SK-N-SH (cell line): ENCODE measurements at regions not wholly inside any gene's neighbourhood (a gene's known extent, or its start where the extent isn't known, plus 50 kb on each side); places are given as distances from the start of the nearest gene placed in this dataset.

Experiments
- CTCF ChIA-PET: fragments of 300-600, 350-600 bp; formaldehyde crosslinking; extraction: SDS; loops from one replicate; lab custom pipeline; 2021; lab: Yijun Ruan, JAX
- POLR2A ChIA-PET: fragments of 350-600 bp; sonication (Branson Sonifier 250); formaldehyde crosslinking; extraction: SDS; loops from one replicate; lab custom pipeline; 2020; ENCODE audit warnings: antibody characterized with exemption, inconsistent platforms; lab: Yijun Ruan, JAX
- DNase-seq: peaks from one replicate; pipeline ENCODE4 v3.0.0; 2012
- H2AFZ ChIP-seq: fragments of 200-600 bp; sonication (generic); 2 replicates; pipeline ENCODE4 v1.8.1; 2016; ENCODE audit warnings: antibody characterized with exemption, mild to moderate bottlenecking, low read depth
- H3F3A ChIP-seq: fragments of 200-600 bp; sonication (generic); replicated peaks from 2 replicates; pipeline ENCODE3; 2016; ENCODE audit warnings: antibody characterized with exemption, mild to moderate bottlenecking; ENCODE audit not compliant: insufficient read depth
- H3K27ac ChIP-seq, 2 experiments: fragments of 200-500 bp in 1 of 2; fragments of 200-600 bp in 1 of 2; sonication (Bioruptor generic) in 1 of 2; sonication (generic), shearing (Covaris generic) in 1 of 2; 2 replicates each; pipeline versions ENCODE4 v1.5.1 to v1.6.1; 2014 to 2016; ENCODE audit warnings: low read depth in 2 of 2, inconsistent platforms in 1 of 2, low read length in 1 of 2, mild to moderate bottlenecking in 1 of 2, mixed read lengths in 1 of 2
- H3K27me3 ChIP-seq: fragments of 200-600 bp; sonication (generic), shearing (Covaris generic); 2 replicates; pipeline ENCODE4 v1.6.1; 2016; ENCODE audit warnings: mixed run types; ENCODE audit not compliant: insufficient read depth
- H3K36me3 ChIP-seq, 2 experiments: fragments of 200-500 bp in 1 of 2; fragments of 200-600 bp in 1 of 2; sonication (Bioruptor generic) in 1 of 2; sonication (generic) in 1 of 2; replicated peaks in 1 of 2; 2 replicates each; pipeline versions ENCODE3 to v1.5.1; 2014 to 2016; ENCODE audit warnings: low read length in 1 of 2, mild to moderate bottlenecking in 1 of 2; ENCODE audit not compliant: insufficient read depth in 2 of 2, control insufficient read depth in 1 of 2
- H3K4me1 ChIP-seq, 2 experiments: fragments of 200-500 bp in 1 of 2; fragments of 200-600 bp in 1 of 2; sonication (Bioruptor generic) in 1 of 2; sonication (generic), shearing (Covaris generic) in 1 of 2; 2 replicates each; pipeline versions ENCODE4 v1.5.1 to v1.6.1; 2014 to 2016; ENCODE audit warnings: low read depth in 1 of 2, low read length in 1 of 2, mixed run types in 1 of 2; ENCODE audit not compliant: insufficient read depth in 2 of 2, control insufficient read depth in 1 of 2
- H3K4me2 ChIP-seq: fragments of 200-600 bp; sonication (generic), shearing (Covaris generic); 2 replicates; pipeline ENCODE4 v1.6.1; 2017; ENCODE audit warnings: mixed run types
- H3K4me3 ChIP-seq, 2 experiments: fragments of 200-500 bp in 1 of 2; fragments of 200-600 bp in 1 of 2; sonication (Bioruptor generic) in 1 of 2; sonication (generic), shearing (Covaris generic) in 1 of 2; 2 replicates each; pipeline versions ENCODE4 v1.5.1 to v1.8.1; 2014 to 2016; ENCODE audit warnings: low read depth in 2 of 2, inconsistent platforms in 1 of 2, low read length in 1 of 2, mild to moderate bottlenecking in 1 of 2, mixed read lengths in 1 of 2, moderate library complexity in 1 of 2
- H3K79me2 ChIP-seq: fragments of 200-600 bp; sonication (generic); 2 replicates; pipeline ENCODE4 v1.8.1; 2017; ENCODE audit warnings: mild to moderate bottlenecking; ENCODE audit not compliant: insufficient read depth
- H3K9ac ChIP-seq: fragments of 200-600 bp; sonication (generic); 2 replicates; pipeline ENCODE4 v1.6.1; 2017; ENCODE audit warnings: mixed run types
- H3K9me2 ChIP-seq: fragments of 200-600 bp; sonication (generic); 2 replicates; pipeline ENCODE4 v1.6.1; 2017; ENCODE audit warnings: mixed run types
- H3K9me3 ChIP-seq: fragments of 200-600 bp; sonication (generic); 2 replicates; pipeline ENCODE4 v1.6.1; 2017; ENCODE audit warnings: mixed run types, mild to moderate bottlenecking, moderate library complexity
- H4K20me1 ChIP-seq: fragments of 200-600 bp; sonication (generic); 2 replicates; pipeline ENCODE4 v1.6.1; 2017; ENCODE audit warnings: mild to moderate bottlenecking, mixed run types; ENCODE audit not compliant: insufficient read depth
- CHD2 ChIP-seq: fragments of 150-350 bp; IDR thresholded peaks from 2 replicates; pipeline ENCODE4 v1.6.1; 2018; ENCODE audit warnings: low read length; ENCODE audit not compliant: partially characterized antibody
- ELF1 ChIP-seq: IDR thresholded peaks from 2 replicates; pipeline ENCODE4 v1.4.0; 2012
- EP300 ChIP-seq, 2 experiments: IDR thresholded peaks; 2 replicates each; pipeline versions ENCODE4 v1.4.0 to v1.6.1; 2012; ENCODE audit warnings: borderline replicate concordance in 1 of 2, low read depth in 1 of 2, low read length in 1 of 2
- EZH2phosphoT487 ChIP-seq: fragments of 200-600 bp; sonication (generic); IDR thresholded peaks from 2 replicates; pipeline ENCODE4 v1.6.1; 2017; ENCODE audit warnings: low read depth, mixed run types, mild to moderate bottlenecking, antibody characterized with exemption, moderate library complexity, borderline replicate concordance
- FOSL2 ChIP-seq: IDR thresholded peaks from 2 replicates; pipeline ENCODE4 v1.4.0; 2012; ENCODE audit warnings: low read depth, mild to moderate bottlenecking, moderate library complexity, borderline replicate concordance
- GABPA ChIP-seq: IDR thresholded peaks from 2 replicates; pipeline ENCODE4 v1.4.0; 2012; ENCODE audit warnings: low read depth, mild to moderate bottlenecking
- JUND ChIP-seq: IDR thresholded peaks from 2 replicates; pipeline ENCODE4 v1.4.0; 2012
- MEF2A ChIP-seq: IDR thresholded peaks from 2 replicates; pipeline ENCODE4 v1.4.0; 2012; ENCODE audit warnings: low read depth, borderline replicate concordance
- NFIC ChIP-seq: IDR thresholded peaks from 2 replicates; pipeline ENCODE4 v1.4.0; 2012; ENCODE audit warnings: borderline replicate concordance
- NRF1 ChIP-seq: IDR thresholded peaks from 2 replicates; pipeline ENCODE4 v1.6.1; 2012; ENCODE audit warnings: low read depth, mild to moderate bottlenecking, low read length
- POLR2AphosphoS5 ChIP-seq: IDR thresholded peaks from 2 replicates; pipeline ENCODE4 v1.6.1; 2012; ENCODE audit warnings: low read depth, low read length
- RCOR1 ChIP-seq: fragments of 150-350 bp; IDR thresholded peaks from 2 replicates; pipeline ENCODE4 v1.6.1; 2017; ENCODE audit warnings: antibody characterized with exemption, low read length
- REST ChIP-seq: IDR thresholded peaks from 2 replicates; pipeline ENCODE4 v1.6.1; 2012; ENCODE audit warnings: mild to moderate bottlenecking, low read depth, low read length, moderate library complexity
- RFX5 ChIP-seq: IDR thresholded peaks from 2 replicates; pipeline ENCODE4 v1.6.1; 2012; ENCODE audit warnings: mild to moderate bottlenecking, improper control_type of control experiment, low read length
- RXRA ChIP-seq: IDR thresholded peaks from 2 replicates; pipeline ENCODE4 v1.4.0; 2012; ENCODE audit warnings: low read depth, mild to moderate bottlenecking, borderline replicate concordance
- TCF12 ChIP-seq: IDR thresholded peaks from 2 replicates; pipeline ENCODE4 v1.4.0; 2012
- USF2 ChIP-seq: fragments of 150-350 bp; IDR thresholded peaks from 2 replicates; pipeline ENCODE4 v1.6.1; 2017; ENCODE audit warnings: antibody characterized with exemption, low read length, low read depth, borderline replicate concordance
- YY1 ChIP-seq: IDR thresholded peaks from 2 replicates; pipeline ENCODE4 v1.4.0; 2012; ENCODE audit warnings: low read depth, mild to moderate bottlenecking
- ZBTB33 ChIP-seq: IDR thresholded peaks from 2 replicates; pipeline ENCODE4 v1.4.0; 2012; ENCODE audit warnings: low read depth, borderline replicate concordance
- WGBS: methylation state at CpG from one replicate; pipeline ENCODE4 v1.1.6; 2017; ENCODE audit warnings: low lambda C conversion rate; 5-methylcytosine and 5-hydroxymethylcytosine counted together
- TF ChIP-seq, protein P1 (sequence below): fragments of 150-350 bp; IDR thresholded peaks from 2 replicates; pipeline ENCODE4 v1.6.1; 2016; ENCODE audit warnings: mild to moderate bottlenecking, low read depth, low read length

- no peak for TF ChIP-seq EP300 (IDR thresholded peaks at IDR 0.05; ENCODE audit: borderline replicate concordance in 1 of 2, low read depth in 1 of 2, low read length in 1 of 2)
Observed at GRCh38 chr3:157581371-157581770, 78.2 kb upstream of the VEPH1 start (continued).

- H2AFZ ChIP-seq: no peak overlapping the region
- H4K20me1 ChIP-seq: no peaks in the 10 kb centered on the region
- no peak for DNase-seq
- no peak overlapping the region for H3K27ac ChIP-seq
- no peaks in the 10 kb centered on the region for H3K9me3 ChIP-seq
- WGBS: 85% methylated on average over 3 of the region's 3 CpGs
- H3K4me2 ChIP-seq: no peak overlapping the region
- no peaks in the 10 kb centered on the region for H3F3A ChIP-seq
- no peak overlapping the region for H3K4me3 ChIP-seq
- no peaks in the 10 kb centered on the region; a peak in 1 of 4 replicates for H3K4me1 ChIP-seq
- no peaks in the 10 kb centered on the region for H3K79me2 ChIP-seq
- TF ChIP-seq FOSL2: no peak
- no peak for TF ChIP-seq GABPA
- TF ChIP-seq RFX5: no peak
- no peak for TF ChIP-seq POLR2AphosphoS5
- no peak for TF ChIP-seq RCOR1
- TF ChIP-seq, all 33 proteins: peak for 0
- no peak overlapping the region for H3K9ac ChIP-seq
- H3K9me2 ChIP-seq: no peaks in the 10 kb centered on the region
- H3K36me3 ChIP-seq: peaks cover 0 to 4% of the 10 kb centered on the region in 2 experiments
- H3K27me3 ChIP-seq: no peaks in the 10 kb centered on the region
- CTCF ChIA-PET: interaction anchor here (0.9 to 2.6 kb wide), 2 partner anchors 33 to 46 kb away, joined by 3 to 7 read pairs; no protein-coding TSS in a partner anchor
- POLR2A ChIA-PET: no interaction called here
Observed at GRCh38 chr3:157578181-157578580, 75.0 kb upstream of the VEPH1 start.

DNA sequence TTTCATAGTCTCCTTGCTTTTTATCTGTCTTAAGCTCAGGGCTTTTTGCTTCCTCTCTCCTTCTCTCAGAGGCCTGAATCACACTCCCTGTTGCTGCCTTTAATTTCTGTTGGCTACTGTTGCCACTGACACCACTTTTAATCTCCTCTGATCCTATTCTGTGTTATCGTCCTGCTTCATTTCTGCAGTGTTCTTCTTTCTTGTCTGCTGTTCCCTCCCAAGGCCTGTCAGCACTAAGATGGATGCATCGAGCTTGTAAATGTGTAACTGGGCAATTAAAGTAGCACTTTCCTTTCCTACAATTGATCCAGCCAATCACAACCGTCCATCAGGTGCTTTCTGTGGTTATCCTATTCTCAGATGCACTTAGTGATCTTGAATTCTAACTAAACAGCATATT is 71.3 kb upstream of the VEPH1 start:
- no peak overlapping the region for H3K4me3 ChIP-seq
- H3K4me2 ChIP-seq: no peak overlapping the region
- H3K9me2 ChIP-seq: no peaks in the 10 kb centered on the region
- no peaks in the 10 kb centered on the region for H3K9me3 ChIP-seq
- H4K20me1 ChIP-seq: no peaks in the 10 kb centered on the region
- ChIA-PET CTCF (interaction anchor here (0.9 to 3.4 kb wide), 8 partner anchors 8 to 1070 kb away, joined by 3 to 113 read pairs (median 6); partner anchors contain the start of gene GFM1), POLR2A (no interaction called here)
- 63% methylated on average over 3 of the region's 3 CpGs for WGBS
- no peak overlapping the region for H3K27ac ChIP-seq
- no peaks in the 10 kb centered on the region for H3K79me2 ChIP-seq
- no peak for DNase-seq
- H3K27me3 ChIP-seq: no peaks in the 10 kb centered on the region
- no peaks in the 10 kb centered on the region for H3F3A ChIP-seq
- no peak overlapping the region for H2AFZ ChIP-seq
- peaks cover 0 to 4% of the 10 kb centered on the region in 2 experiments for H3K36me3 ChIP-seq
- no peaks in the 10 kb centered on the region; a peak in 1 of 4 replicates for H3K4me1 ChIP-seq
- no peak overlapping the region for H3K9ac ChIP-seq
- TF ChIP-seq, protein P1, sequence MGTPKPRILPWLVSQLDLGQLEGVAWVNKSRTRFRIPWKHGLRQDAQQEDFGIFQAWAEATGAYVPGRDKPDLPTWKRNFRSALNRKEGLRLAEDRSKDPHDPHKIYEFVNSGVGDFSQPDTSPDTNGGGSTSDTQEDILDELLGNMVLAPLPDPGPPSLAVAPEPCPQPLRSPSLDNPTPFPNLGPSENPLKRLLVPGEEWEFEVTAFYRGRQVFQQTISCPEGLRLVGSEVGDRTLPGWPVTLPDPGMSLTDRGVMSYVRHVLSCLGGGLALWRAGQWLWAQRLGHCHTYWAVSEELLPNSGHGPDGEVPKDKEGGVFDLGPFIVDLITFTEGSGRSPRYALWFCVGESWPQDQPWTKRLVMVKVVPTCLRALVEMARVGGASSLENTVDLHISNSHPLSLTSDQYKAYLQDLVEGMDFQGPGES: no peak
- no peak for TF ChIP-seq NFIC
- no peak for TF ChIP-seq REST
- TF ChIP-seq EZH2phosphoT487: no peak
- no peak for TF ChIP-seq ELF1
- TF ChIP-seq JUND: no peak
- TF ChIP-seq YY1: no peak
- no peak for TF ChIP-seq NRF1
- no peak for TF ChIP-seq EP300 (IDR thresholded peaks at IDR 0.05; ENCODE audit: borderline replicate concordance in 1 of 2, low read depth in 1 of 2, low read length in 1 of 2)
- TF ChIP-seq USF2: no peak
- no peak for TF ChIP-seq ZBTB33
- TF ChIP-seq MEF2A: no peak
- TF ChIP-seq TCF12: no peak
- TF ChIP-seq RXRA: no peak
- no peak for TF ChIP-seq CHD2
- TF ChIP-seq RCOR1: no peak
